Breast epithelium (tissue), 4 donors: ENCODE measurements at regions not wholly inside any gene's neighbourhood (a gene's known extent, or its start where the extent isn't known, plus 50 kb on each side); places are given as distances from the start of the nearest gene placed in this dataset.

Source experiments
- DNase-seq, 2 donors: peaks; one replicate each; pipeline ENCODE4 v3.0.0-alpha.2; 2019; ENCODE audit warnings: low spot score in 2 of 2
- H3K27ac ChIP-seq, 2 donors: fragments of 200-600 bp; sonication (generic) in 1 of 2; one replicate each; pipeline ENCODE4 v1.5.1; 2016 to 2019; ENCODE audit warnings: mild to moderate bottlenecking in 1 of 2
- H3K27me3 ChIP-seq, 2 donors: fragments of 200-600 bp; sonication (generic) in 1 of 2; one replicate each; pipeline versions ENCODE4 v1.5.1 to v1.6.0; 2017 to 2019; ENCODE audit warnings: control low read depth in 1 of 2, mild to moderate bottlenecking in 1 of 2
- H3K36me3 ChIP-seq: fragments of 200-600 bp; one replicate; pipeline ENCODE4 v1.5.1; 2019
- H3K4me1 ChIP-seq, 2 donors: fragments of 200-600 bp; sonication (generic); one replicate each; pipeline ENCODE4 v1.5.1; 2016 to 2019; ENCODE audit warnings: control low read depth in 1 of 2
- H3K4me3 ChIP-seq, 3 donors: fragments of 200-600 bp; sonication (generic); 1 replicate in 2 of 3; 2 replicates in 1 of 3; pipeline ENCODE4 v1.5.1; 2016 to 2019; ENCODE audit warnings: mild to moderate bottlenecking in 3 of 3, moderate library complexity in 2 of 3
- H3K9me3 ChIP-seq, 2 donors: fragments of 200-600 bp; sonication (generic) in 1 of 2; one replicate each; pipeline ENCODE4 v1.5.1; 2016 to 2019; ENCODE audit warnings: control low read depth in 1 of 2
- CTCF ChIP-seq, 3 donors: fragments of 450-650 bp; IDR thresholded peaks; one replicate each; pipeline ENCODE4 v1.5.1; 2016 to 2017; ENCODE audit warnings: antibody characterized with exemption in 3 of 3, mild to moderate bottlenecking in 3 of 3, moderate library complexity in 3 of 3
- POLR2A ChIP-seq: fragments of 450-650 bp; IDR thresholded peaks from one replicate; pipeline ENCODE4 v1.6.1; 2016; ENCODE audit warnings: antibody characterized with exemption, mild to moderate bottlenecking, moderate library complexity
- POLR2AphosphoS5 ChIP-seq, 3 donors: sonication (generic); formaldehyde crosslinking; IDR thresholded peaks; one replicate each; pipeline ENCODE4 v1.6.1; 2017; ENCODE audit warnings: antibody characterized with exemption in 3 of 3
- intact Hi-C: fragments of 100-400 bp; cut with DNase I; formaldehyde crosslinking; loops from one replicate; pipeline ENCODE4 v1.15.1; 2023; ENCODE audit warnings: low total_unique reads

GRCh38 chr5:103657301-103657700, 94.7 kb upstream of the NUDT12 start:
- H3K9me3 ChIP-seq = no peaks in the 10 kb centered on the region
- H3K27me3 ChIP-seq = no peaks in the 10 kb centered on the region
- no peak for TF ChIP-seq CTCF (IDR thresholded peaks at IDR 0.05)
- TF ChIP-seq POLR2AphosphoS5 (IDR thresholded peaks at IDR 0.05) = no peak
- no peak for TF ChIP-seq POLR2A
- intact Hi-C loops = no loop called here
- H3K4me1 ChIP-seq = no peaks in the 10 kb centered on the region
- no peak overlapping the region for H3K27ac ChIP-seq
- no peaks in the 10 kb centered on the region for H3K36me3 ChIP-seq
- H3K4me3 ChIP-seq = no peak overlapping the region
- no peak for DNase-seq

- TF ChIP-seq POLR2A (no peak), POLR2AphosphoS5 (IDR thresholded peaks at IDR 0.05) (no peak), CTCF (IDR thresholded peaks at IDR 0.05) (no peak)
- H3K36me3 ChIP-seq = no peaks in the 10 kb centered on the region
- no peak overlapping the region for H3K27ac ChIP-seq
- H3K4me3 ChIP-seq = no peak overlapping the region
- H3K4me1 ChIP-seq = no peaks in the 10 kb centered on the region
- intact Hi-C loops = no loop called here
- H3K27me3 ChIP-seq = no peaks in the 10 kb centered on the region
- H3K9me3 ChIP-seq = no peaks in the 10 kb centered on the region
- DNase-seq = no peak
Observed at GRCh38 chr5:103648086-103648485, 85.5 kb upstream of the NUDT12 start.

GRCh38 chr5:103646698-103647614, 84.4 kb upstream of the NUDT12 start:
- no peak overlapping the region for H3K4me3 ChIP-seq
- H3K9me3 ChIP-seq = no peaks in the 10 kb centered on the region
- no peaks in the 10 kb centered on the region for H3K4me1 ChIP-seq
- intact Hi-C loops = no loop called here
- DNase-seq = no peak
- H3K27ac ChIP-seq = no peak overlapping the region
- TF ChIP-seq CTCF (IDR thresholded peaks at IDR 0.05) (no peak), POLR2AphosphoS5 (IDR thresholded peaks at IDR 0.05) (no peak), POLR2A (no peak)
- H3K36me3 ChIP-seq = no peaks in the 10 kb centered on the region
- H3K27me3 ChIP-seq = no peaks in the 10 kb centered on the region

- H3K4me3 ChIP-seq = no peak overlapping the region
- no peaks in the 10 kb centered on the region for H3K4me1 ChIP-seq
- H3K27ac ChIP-seq = no peak overlapping the region
- TF ChIP-seq POLR2AphosphoS5 (IDR thresholded peaks at IDR 0.05) (no peak), CTCF (IDR thresholded peaks at IDR 0.05) (no peak), POLR2A (no peak)
- H3K27me3 ChIP-seq = no peaks in the 10 kb centered on the region
- no peaks in the 10 kb centered on the region for H3K9me3 ChIP-seq
- intact Hi-C loops = no loop called here
- H3K36me3 ChIP-seq = no peaks in the 10 kb centered on the region
- no peak for DNase-seq
Observed at GRCh38 chr5:103645816-103646215, 83.2 kb upstream of the NUDT12 start.

- intact Hi-C loops = no loop called here
- H3K27ac ChIP-seq = no peak overlapping the region
- H3K36me3 ChIP-seq = no peaks in the 10 kb centered on the region
- no peaks in the 10 kb centered on the region for H3K9me3 ChIP-seq
- DNase-seq = no peak
- no peak for TF ChIP-seq POLR2AphosphoS5 (IDR thresholded peaks at IDR 0.05)
- no peak for TF ChIP-seq CTCF (IDR thresholded peaks at IDR 0.05)
- TF ChIP-seq POLR2A = no peak
- no peaks in the 10 kb centered on the region for H3K4me1 ChIP-seq
- no peaks in the 10 kb centered on the region for H3K27me3 ChIP-seq
- H3K4me3 ChIP-seq = no peak overlapping the region
Observed at GRCh38 chr5:103638979-103639378, 76.4 kb upstream of the NUDT12 start.
